ENCODE measurements at regions not wholly inside any gene's neighbourhood (a gene's known extent, or its start where the extent isn't known, plus 50 kb on each side); places are given as distances from the start of the nearest gene placed in this dataset.

DNA sequence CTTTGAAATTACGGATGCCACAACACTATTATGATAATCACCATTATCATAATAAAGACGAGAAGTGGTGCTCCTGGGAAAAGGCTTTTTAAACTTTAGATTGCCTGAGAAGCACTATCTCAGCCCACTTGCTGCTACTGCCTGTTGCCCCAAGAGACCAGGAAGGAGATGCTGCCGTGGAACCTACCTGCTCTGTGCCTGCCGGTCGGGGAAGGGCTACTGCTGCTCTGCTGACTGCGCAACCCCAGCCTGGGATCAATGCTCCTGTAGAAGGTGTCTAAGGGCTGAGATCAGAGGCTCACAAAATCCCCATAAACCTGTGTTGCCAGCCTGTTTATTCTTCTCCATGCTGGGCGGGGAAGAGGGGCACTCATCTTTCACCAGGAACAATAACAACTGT, 145.3 kb upstream of the VCX3B start:
- no peak overlapping the region for H3K27ac ChIP-seq (ENCODE audit: low read length, poor library complexity, severe bottlenecking)
- no peak overlapping the region for H3K9ac ChIP-seq (ENCODE audit: low read length)
- no peak overlapping the region for H2BK5ac ChIP-seq (ENCODE audit: low read depth, low read length, poor library complexity, severe bottlenecking)
- no peak overlapping the region for H3K18ac ChIP-seq (ENCODE audit: low read depth in 1 of 2, low read length in 2 of 2)
- H2BK12ac ChIP-seq (ENCODE audit: low read length in 2 of 2) = no peak overlapping the region
- DNase-seq = no peak
- H3K4ac ChIP-seq (ENCODE audit: low read depth in 1 of 2, low read length in 2 of 2) = no peak overlapping the region
- no peak overlapping the region for H2BK120ac ChIP-seq (ENCODE audit: low read depth, low read length)
- H3K4me3 ChIP-seq (ENCODE audit: insufficient read depth in 1 of 2, low read depth in 1 of 2, low read length in 2 of 2) = no peak overlapping the region
- no peaks in the 10 kb centered on the region for H3K36me3 ChIP-seq (ENCODE audit: control insufficient read depth in 1 of 2, insufficient read depth in 2 of 2, low read depth in 1 of 2, low read length in 2 of 2)
- no peak overlapping the region for H4K91ac ChIP-seq (ENCODE audit: low read length)
- H3K4me1 ChIP-seq (ENCODE audit: control insufficient read depth, insufficient read depth, low read depth, low read length) = no peaks in the 10 kb centered on the region
- H4K8ac ChIP-seq (ENCODE audit: low read length) = no peak overlapping the region
- H3K27me3 ChIP-seq (ENCODE audit: control insufficient read depth in 1 of 2, insufficient read depth in 1 of 2, low read length in 2 of 2) = no peaks in the 10 kb centered on the region
- H3K4me2 ChIP-seq (ENCODE audit: low read length, poor library complexity, severe bottlenecking) = no peak overlapping the region
- no peak overlapping the region for H2AFZ ChIP-seq (ENCODE audit: low read depth, low read length)
- 76% methylated on average over 5 of the region's 7 CpGs for WGBS
- H3K79me1 ChIP-seq (replicated peaks; ENCODE audit: low read length, poor library complexity, severe bottlenecking) = no peaks in the 10 kb centered on the region
- H3K14ac ChIP-seq (ENCODE audit: low read length in 2 of 2) = no peak overlapping the region
- no peak overlapping the region for H2BK15ac ChIP-seq (ENCODE audit: low read depth, poor library complexity, severe bottlenecking)
- H3K9me3 ChIP-seq (ENCODE audit: control insufficient read depth, low read length) = peaks cover 11% of the 10 kb centered on the region
- H3K23ac ChIP-seq (ENCODE audit: low read length in 2 of 2) = no peak overlapping the region
- H2AK5ac ChIP-seq (ENCODE audit: low read length, severe bottlenecking) = no peak overlapping the region

DNA sequence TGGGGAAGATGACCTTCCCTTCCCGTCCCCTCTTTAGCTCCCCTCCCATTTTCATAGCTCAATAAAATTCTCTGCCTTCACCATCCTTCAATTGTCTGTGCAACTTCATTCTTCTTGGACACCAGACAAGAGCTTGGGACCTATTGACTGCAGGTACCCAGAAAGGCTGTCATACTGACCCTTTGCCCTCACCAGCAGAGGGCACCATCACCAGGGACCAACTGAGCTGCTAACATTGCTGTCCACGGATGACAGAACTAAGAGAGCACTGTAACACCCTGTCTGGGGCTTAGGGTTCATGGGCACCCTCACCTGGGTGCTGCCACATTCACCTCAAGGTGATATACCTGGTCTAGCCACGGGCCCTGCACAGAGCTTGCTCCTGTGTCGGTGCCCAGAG, 141.3 kb upstream of the VCX3B start:
- Histone ChIP-seq H3K4me2 (ENCODE audit: low read length, poor library complexity, severe bottlenecking) (no peak overlapping the region), H2BK5ac (ENCODE audit: low read depth, low read length, poor library complexity, severe bottlenecking) (no peak overlapping the region), H4K91ac (ENCODE audit: low read length) (no peak overlapping the region), H3K36me3 (ENCODE audit: control insufficient read depth in 1 of 2, insufficient read depth in 2 of 2, low read depth in 1 of 2, low read length in 2 of 2) (no peaks in the 10 kb centered on the region), H3K9me3 (ENCODE audit: control insufficient read depth, low read length) (peaks cover 11% of the 10 kb centered on the region), H2BK120ac (ENCODE audit: low read depth, low read length) (no peak overlapping the region), H2AK5ac (ENCODE audit: low read length, severe bottlenecking) (no peak overlapping the region), H3K18ac (ENCODE audit: low read depth in 1 of 2, low read length in 2 of 2) (no peak overlapping the region), H3K9ac (ENCODE audit: low read length) (no peak overlapping the region), H3K4ac (ENCODE audit: low read depth in 1 of 2, low read length in 2 of 2) (no peak overlapping the region), H2BK15ac (ENCODE audit: low read depth, poor library complexity, severe bottlenecking) (no peak overlapping the region), H3K4me1 (ENCODE audit: control insufficient read depth, insufficient read depth, low read depth, low read length) (no peaks in the 10 kb centered on the region), H3K4me3 (ENCODE audit: insufficient read depth in 1 of 2, low read depth in 1 of 2, low read length in 2 of 2) (no peak overlapping the region), H4K8ac (ENCODE audit: low read length) (no peak overlapping the region), H3K23ac (ENCODE audit: low read length in 2 of 2) (no peak overlapping the region), H3K14ac (ENCODE audit: low read length in 2 of 2) (no peak overlapping the region), H3K79me1 (replicated peaks; ENCODE audit: low read length, poor library complexity, severe bottlenecking) (no peaks in the 10 kb centered on the region), H2AFZ (ENCODE audit: low read depth, low read length) (no peak overlapping the region), H2BK12ac (ENCODE audit: low read length in 2 of 2) (no peak overlapping the region), H3K27me3 (ENCODE audit: control insufficient read depth in 1 of 2, insufficient read depth in 1 of 2, low read length in 2 of 2) (no peaks in the 10 kb centered on the region), H3K27ac (ENCODE audit: low read length, poor library complexity, severe bottlenecking) (no peak overlapping the region)
- 62% methylated on average over 4 of the region's 4 CpGs for WGBS
- DNase-seq = no peak

DNA sequence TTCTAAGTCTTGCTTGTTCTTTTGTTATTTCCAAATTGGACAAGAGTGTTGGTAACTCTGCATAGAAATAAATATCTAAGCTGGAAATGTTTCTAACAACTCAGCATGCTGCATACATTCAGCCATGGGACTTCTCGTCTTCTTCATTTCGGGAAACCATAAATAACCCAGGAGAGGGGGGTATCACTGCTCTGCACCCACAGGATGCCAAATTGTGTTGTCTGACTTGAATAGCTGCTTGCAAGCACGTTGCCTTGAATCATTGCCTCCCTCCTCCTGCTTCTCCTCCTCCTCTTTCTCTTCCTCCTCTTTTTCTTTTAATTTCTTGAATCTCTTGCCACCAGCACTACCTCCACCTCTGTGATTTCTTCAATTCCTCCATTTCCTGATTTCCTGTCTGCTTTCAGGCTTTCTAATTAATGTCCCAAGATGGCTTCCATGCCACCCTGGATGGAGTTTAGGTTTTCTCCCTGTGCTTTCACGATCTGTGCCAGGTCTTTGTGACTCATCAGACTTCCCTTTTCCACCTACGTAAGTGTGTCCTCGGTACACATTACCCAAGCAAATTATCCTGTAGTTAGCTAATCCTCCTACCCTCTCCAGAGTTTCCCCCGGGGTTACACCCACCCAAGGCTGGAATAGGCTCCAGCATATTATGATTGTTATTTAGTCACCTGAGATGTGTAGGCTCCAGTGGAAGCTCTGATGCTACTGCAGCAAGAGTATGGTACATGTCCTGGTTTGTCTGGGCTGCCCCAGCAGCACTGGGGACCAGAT, 122.6 kb upstream of the VCX3B start:
- Histone ChIP-seq H3K4me3 (ENCODE audit: insufficient read depth in 1 of 2, low read depth in 1 of 2, low read length in 2 of 2) (no peak overlapping the region), H2AK5ac (ENCODE audit: low read length, severe bottlenecking) (no peak overlapping the region), H3K9me3 (ENCODE audit: control insufficient read depth, low read length) (peaks cover 5% of the 10 kb centered on the region), H4K91ac (ENCODE audit: low read length) (no peak overlapping the region), H3K27ac (ENCODE audit: low read length, poor library complexity, severe bottlenecking) (no peak overlapping the region), H3K4me1 (ENCODE audit: control insufficient read depth, insufficient read depth, low read depth, low read length) (no peaks in the 10 kb centered on the region), H2BK12ac (ENCODE audit: low read length in 2 of 2) (no peak overlapping the region), H3K18ac (ENCODE audit: low read depth in 1 of 2, low read length in 2 of 2) (no peak overlapping the region), H3K9ac (ENCODE audit: low read length) (no peak overlapping the region), H2BK120ac (ENCODE audit: low read depth, low read length) (no peak overlapping the region), H2AFZ (ENCODE audit: low read depth, low read length) (no peak overlapping the region), H4K8ac (ENCODE audit: low read length) (no peak overlapping the region), H3K36me3 (ENCODE audit: control insufficient read depth in 1 of 2, insufficient read depth in 2 of 2, low read depth in 1 of 2, low read length in 2 of 2) (no peaks in the 10 kb centered on the region), H3K79me1 (replicated peaks; ENCODE audit: low read length, poor library complexity, severe bottlenecking) (no peaks in the 10 kb centered on the region), H3K4me2 (ENCODE audit: low read length, poor library complexity, severe bottlenecking) (no peak overlapping the region), H2BK5ac (ENCODE audit: low read depth, low read length, poor library complexity, severe bottlenecking) (no peak overlapping the region), H3K14ac (ENCODE audit: low read length in 2 of 2) (no peak overlapping the region), H3K4ac (ENCODE audit: low read depth in 1 of 2, low read length in 2 of 2) (no peak overlapping the region), H3K27me3 (ENCODE audit: control insufficient read depth in 1 of 2, insufficient read depth in 1 of 2, low read length in 2 of 2) (no peaks in the 10 kb centered on the region), H2BK15ac (ENCODE audit: low read depth, poor library complexity, severe bottlenecking) (no peak overlapping the region), H3K23ac (ENCODE audit: low read length in 2 of 2) (no peak overlapping the region)
- WGBS = 36% methylated on average over 5 of the region's 7 CpGs
- DNase-seq = no peak

DNA sequence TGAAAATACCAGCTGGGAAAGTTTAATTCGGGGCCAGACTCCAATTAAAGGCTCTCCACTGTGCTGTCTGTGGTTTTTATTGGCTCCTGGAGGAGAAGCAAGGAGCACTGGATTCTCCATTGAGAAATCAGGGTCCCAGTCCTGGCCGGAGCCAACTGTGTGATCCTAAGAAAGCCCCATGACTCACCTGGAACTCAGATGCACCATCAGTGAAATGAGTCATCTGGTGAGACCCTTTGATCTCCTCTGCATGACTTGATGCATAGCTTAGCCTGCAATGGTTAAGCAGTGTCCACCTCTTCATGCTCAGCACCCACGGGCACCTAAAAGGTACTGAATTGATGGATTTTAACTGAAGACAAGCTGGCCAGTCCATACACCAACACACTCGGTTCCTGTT, 119.2 kb upstream of the VCX3B start:
- Histone ChIP-seq H2BK15ac (ENCODE audit: low read depth, poor library complexity, severe bottlenecking) (no peak overlapping the region), H2BK12ac (ENCODE audit: low read length in 2 of 2) (no peak overlapping the region), H2BK120ac (ENCODE audit: low read depth, low read length) (no peak overlapping the region), H4K91ac (ENCODE audit: low read length) (no peak overlapping the region), H3K27ac (ENCODE audit: low read length, poor library complexity, severe bottlenecking) (no peak overlapping the region), H3K27me3 (ENCODE audit: control insufficient read depth in 1 of 2, insufficient read depth in 1 of 2, low read length in 2 of 2) (no peaks in the 10 kb centered on the region), H3K18ac (ENCODE audit: low read depth in 1 of 2, low read length in 2 of 2) (no peak overlapping the region), H3K14ac (ENCODE audit: low read length in 2 of 2) (no peak overlapping the region), H3K9ac (ENCODE audit: low read length) (no peak overlapping the region), H2BK5ac (ENCODE audit: low read depth, low read length, poor library complexity, severe bottlenecking) (no peak overlapping the region), H3K4me2 (ENCODE audit: low read length, poor library complexity, severe bottlenecking) (no peak overlapping the region), H3K4ac (ENCODE audit: low read depth in 1 of 2, low read length in 2 of 2) (no peak overlapping the region), H3K4me1 (ENCODE audit: control insufficient read depth, insufficient read depth, low read depth, low read length) (no peaks in the 10 kb centered on the region), H3K4me3 (ENCODE audit: insufficient read depth in 1 of 2, low read depth in 1 of 2, low read length in 2 of 2) (no peak overlapping the region), H3K36me3 (ENCODE audit: control insufficient read depth in 1 of 2, insufficient read depth in 2 of 2, low read depth in 1 of 2, low read length in 2 of 2) (no peaks in the 10 kb centered on the region), H3K9me3 (ENCODE audit: control insufficient read depth, low read length) (peaks cover 5% of the 10 kb centered on the region), H3K23ac (ENCODE audit: low read length in 2 of 2) (no peak overlapping the region), H4K8ac (ENCODE audit: low read length) (no peak overlapping the region), H3K79me1 (replicated peaks; ENCODE audit: low read length, poor library complexity, severe bottlenecking) (no peaks in the 10 kb centered on the region), H2AK5ac (ENCODE audit: low read length, severe bottlenecking) (no peak overlapping the region), H2AFZ (ENCODE audit: low read depth, low read length) (no peak overlapping the region)
- WGBS = 72% methylated on average over 4 of the region's 4 CpGs
- no peak for DNase-seq

Measured in mesenchymal stem cell (in vitro differentiated cells and primary cell).